HepG2 (cell line): ENCODE measurements at regions not wholly inside any gene's neighbourhood (a gene's known extent, or its start where the extent isn't known, plus 50 kb on each side); places are given as distances from the start of the nearest gene placed in this dataset.
A peak's percentile ranks its signal among the peaks of the same experiment; 100 is the strongest.

Source experiments
- ATAC-seq: fragments of 200-7000 bp; cut with Tn5 transposase; 3 replicates; pipeline ENCODE4 v1.9.1; 2020; ENCODE audit warnings: mild to moderate bottlenecking, moderate library complexity
- BruUV-seq: library from RNA; stranded (reverse); fragments of 400-500 nt; replicated peaks from 2 replicates; lab custom pipeline; 2021; lab: Mats Ljungman, UMichigan
- CTCF ChIA-PET: fragments of 300-600 bp; formaldehyde crosslinking; extraction: SDS; loops from one replicate; lab custom pipeline; 2021; ENCODE audit warnings: low total read pairs, inconsistent platforms, low intra/inter-chr PET ratio; lab: Yijun Ruan, JAX
- POLR2A ChIA-PET: fragments of 350-600 bp; sonication (Branson Sonifier 250); formaldehyde crosslinking; loops from one replicate; lab custom pipeline; 2020; ENCODE audit warnings: antibody characterized with exemption, inconsistent platforms; lab: Yijun Ruan, JAX
- DNase-seq: peaks from one replicate; pipeline ENCODE4 v3.0.0-alpha.2; 2015; ENCODE audit warnings: low spot score
- FAIRE-seq: peaks from 3 replicates; lab custom pipeline; 2011; peaks lifted over from hg19 to GRCh38; lab: Jason Lieb, UNC
- H2AFZ ChIP-seq: one replicate; pipeline ENCODE4 v1.6.1; 2011; ENCODE audit warnings: low read length, inconsistent platforms
- H3K27ac ChIP-seq: fragments of 300-600 bp; 3 replicates; pipeline ENCODE4 v1.8.0; 2011; ENCODE audit warnings: mixed run types, mild to moderate bottlenecking, mixed read lengths, low read length, inconsistent platforms; ENCODE audit not compliant: insufficient read depth; ENCODE audit errors: extremely low read length
- H3K27me3 ChIP-seq, 2 experiments: fragments of 200-600 bp in 1 of 2; 2 replicates in 1 of 2; 3 replicates in 1 of 2; pipeline versions ENCODE4 v1.6.0 to v1.8.0; 2011; ENCODE audit warnings: low read length in 2 of 2, mild to moderate bottlenecking in 2 of 2, moderate library complexity in 2 of 2, inconsistent platforms in 1 of 2; ENCODE audit not compliant: insufficient read depth in 2 of 2, control insufficient read depth in 1 of 2
- H3K36me3 ChIP-seq, 2 experiments: fragments of 200-600 bp in 1 of 2; replicated peaks in 1 of 2; 2 replicates in 1 of 2; 3 replicates in 1 of 2; pipeline versions ENCODE4 v1.5.1 to v1.8.0; 2011; ENCODE audit warnings: low read length in 2 of 2, inconsistent platforms in 1 of 2; ENCODE audit not compliant: insufficient read depth in 2 of 2, control insufficient read depth in 1 of 2
- H3K4me1 ChIP-seq: 2 replicates; pipeline ENCODE4 v1.5.1; 2012; ENCODE audit warnings: low read length, inconsistent platforms; ENCODE audit not compliant: insufficient read depth
- H3K4me2 ChIP-seq: 2 replicates; pipeline ENCODE4 v1.6.0; 2011; ENCODE audit warnings: low read depth, low read length, inconsistent platforms
- H3K4me3 ChIP-seq, 3 experiments: fragments of 200-600 bp in 1 of 3; sonication (generic), shearing (Covaris generic) in 1 of 3; replicated peaks in 1 of 3; 2 replicates each; pipeline ENCODE4 v1.5.1; 2011 to 2016; ENCODE audit warnings: low read length in 3 of 3, inconsistent platforms in 2 of 3, low read depth in 2 of 3, mild to moderate bottlenecking in 2 of 3, control low read depth in 1 of 3, mixed read lengths in 1 of 3; ENCODE audit not compliant: insufficient read depth in 1 of 3
- H3K79me2 ChIP-seq: one replicate; pipeline ENCODE4 v1.6.1; 2011; ENCODE audit warnings: low read length, inconsistent platforms; ENCODE audit not compliant: insufficient read depth
- H3K9ac ChIP-seq: 2 replicates; pipeline ENCODE4 v1.6.0; 2011; ENCODE audit warnings: mild to moderate bottlenecking, low read depth, low read length, inconsistent platforms; ENCODE audit not compliant: insufficient read depth
- H3K9me3 ChIP-seq: 2 replicates; pipeline ENCODE4 v1.5.1; 2012; ENCODE audit warnings: mild to moderate bottlenecking, low read length
- H4K20me1 ChIP-seq: 2 replicates; pipeline ENCODE4 v1.6.0; 2011; ENCODE audit warnings: inconsistent platforms, mild to moderate bottlenecking, low read length, moderate library complexity; ENCODE audit not compliant: insufficient read depth
- CEBPB ChIP-seq: IDR thresholded peaks from 2 replicates; pipeline ENCODE4 v1.6.1; 2011; ENCODE audit warnings: low read depth, low read length, improper control_type of control experiment, borderline replicate concordance
- CTCF ChIP-seq: sonication (generic); formaldehyde crosslinking; IDR thresholded peaks from 2 replicates; pipeline ENCODE4 v1.5.0; 2020; ENCODE audit warnings: mild to moderate bottlenecking, missing genetic modification reagents, moderate library complexity
- JUND ChIP-seq: sonication (generic); formaldehyde crosslinking; IDR thresholded peaks from 2 replicates; pipeline ENCODE4 v1.8.0; 2022; ENCODE audit warnings: mild to moderate bottlenecking, missing genetic modification reagents
- PRDM4 ChIP-seq: sonication (generic); formaldehyde crosslinking; IDR thresholded peaks from 2 replicates; pipeline ENCODE4 v1.9.0; 2021; ENCODE audit warnings: missing genetic modification reagents, borderline replicate concordance
- PRPF4 ChIP-seq: fragments of 200-400 bp; formaldehyde crosslinking; IDR thresholded peaks from 2 replicates; pipeline ENCODE4 v1.6.1; 2016; ENCODE audit warnings: low read length, low read depth; ENCODE audit not compliant: poor library complexity, severe bottlenecking
- TBX2 ChIP-seq: sonication (generic); formaldehyde crosslinking; IDR thresholded peaks from 2 replicates; pipeline ENCODE4 v1.5.0; 2020; ENCODE audit warnings: missing genetic modification reagents, mild to moderate bottlenecking, borderline replicate concordance
- ZBTB34 ChIP-seq: sonication (generic); formaldehyde crosslinking; IDR thresholded peaks from 2 replicates; pipeline ENCODE4 v1.8.0; 2022; ENCODE audit warnings: mild to moderate bottlenecking, missing genetic modification reagents
- ZNF264 ChIP-seq: sonication (generic); formaldehyde crosslinking; IDR thresholded peaks from 2 replicates; pipeline ENCODE4 v1.4.0; 2020; ENCODE audit warnings: missing genetic modification reagents
- ZNF687 ChIP-seq: sonication (generic); formaldehyde crosslinking; IDR thresholded peaks from 2 replicates; pipeline ENCODE4 v1.5.1; 2020; ENCODE audit warnings: mild to moderate bottlenecking, missing genetic modification reagents, moderate library complexity
- WGBS: methylation state at CpG from one replicate; pipeline ENCODE4 v1.1.6; 2017; ENCODE audit warnings: low lambda C conversion rate; 5-methylcytosine and 5-hydroxymethylcytosine counted together
- in situ Hi-C: cut with HindIII; loops from 2 replicates; pipeline ENCODE4 v1.10.0; 2017; ENCODE audit warnings: low pct_unique_long_range_greater_than_20kb; ENCODE audit not compliant: extremely low pct_ligation_motif_present
- intact Hi-C: fragments of 100-400 bp; cut with micrococcal nuclease; formaldehyde crosslinking; loops from one replicate; pipeline ENCODE4 v1.10.0; 2022; ENCODE audit not compliant: unreplicated experiment

- TF ChIP-seq PRPF4 = no peak
Observed at GRCh38 chr4:24720979-24721378, 74.4 kb upstream of the SOD3 start (continued).

GRCh38 chr4:24722026-24722568 is 73.3 kb upstream of the SOD3 start:
- Histone ChIP-seq H3K4me3 (no peak overlapping the region), H3K36me3 (no peaks in the 10 kb centered on the region), H3K9ac (no peak overlapping the region), H3K79me2 (no peaks in the 10 kb centered on the region), H3K4me2 (no peak overlapping the region), H3K27ac (no peak overlapping the region), H3K4me1 (no peaks in the 10 kb centered on the region), H3K9me3 (no peaks in the 10 kb centered on the region), H3K27me3 (no peaks in the 10 kb centered on the region), H2AFZ (no peak overlapping the region)
- no peak; the same call in 2 of the 3 replicates for ATAC-seq
- BruUV-seq = no TSS peak
- in situ Hi-C loops = no loop called here
- intact Hi-C loops = no loop called here
- no peak for DNase-seq
- FAIRE-seq = no peak
- 33% methylated on average over 4 of the region's 4 CpGs for WGBS
- TF ChIP-seq ZNF264 (CRISPR knock-in tag) = no peak
- no peak for TF ChIP-seq PRDM4 (CRISPR knock-in tag)
- TF ChIP-seq TBX2 (CRISPR knock-in tag) = no peak
- no peak for TF ChIP-seq ZNF687 (CRISPR knock-in tag)
- no peak for TF ChIP-seq ZBTB34 (CRISPR knock-in tag)
- TF ChIP-seq CEBPB = peak; percentile 50; the same call in 1 of the 2 replicates
- 0 out of 2 replicates have a peak, but pooled peaks have one; percentile 12 for TF ChIP-seq CTCF (CRISPR knock-in tag)
- TF ChIP-seq JUND (CRISPR knock-in tag) = no peak
- TF ChIP-seq, all 625 proteins: peak for 2
- POLR2A ChIA-PET = no interaction called here
- H4K20me1 ChIP-seq = no peaks in the 10 kb centered on the region
- CTCF ChIA-PET = no interaction called here
